Hematopoietic multipotent progenitor cell treated with erythropoietin and hydrocortisone succinate and interleukin-3 and kit ligand, for 6 days (in vitro differentiated cells): ENCODE measurements at regions not wholly inside any gene's neighbourhood (a gene's known extent, or its start where the extent isn't known, plus 50 kb on each side); places are given as distances from the start of the nearest gene placed in this dataset.
"Not testable (repeated sequence)": the region's sequence is repeated elsewhere in the genome, so short reads cannot be mapped to it uniquely, and the experiment has no call there.

ENCODE experiments used
- DNase-seq: peaks from one replicate; pipeline ENCODE4 v3.0.0-alpha.2; 2015

GRCh38 chr6:86030875-86031274, 388.2 kb upstream of the SYNCRIP start:
- DNase-seq = no peak

GRCh38 chr6:86028776-86029175, 386.1 kb upstream of the SYNCRIP start:
- no peak for DNase-seq

GRCh38 chr6:86026890-86027289, 384.2 kb upstream of the SYNCRIP start:
- not testable (repeated sequence) for DNase-seq

- DNase-seq = no peak
Measured at GRCh38 chr6:86017236-86017635, 374.6 kb upstream of the SYNCRIP start.

- no peak for DNase-seq
Measured at GRCh38 chr6:86016567-86016966, 373.9 kb upstream of the SYNCRIP start.

GRCh38 chr6:86016077-86016476, 373.4 kb upstream of the SYNCRIP start:
- no peak for DNase-seq

GRCh38 chr6:86012991-86013390, 370.3 kb upstream of the SYNCRIP start:
- not testable (repeated sequence) for DNase-seq

GRCh38 chr6:86010915-86011786, 368.5 kb upstream of the SYNCRIP start:
- DNase-seq = no peak

- DNase-seq = no peak
Measured at GRCh38 chr6:85997206-85997605, 354.5 kb upstream of the SYNCRIP start.

GRCh38 chr6:85996034-85996375, 353.3 kb upstream of the SYNCRIP start:
- no peak for DNase-seq

- no peak for DNase-seq
Measured at GRCh38 chr6:85995339-85996033, 352.8 kb upstream of the SYNCRIP start.

GRCh38 chr6:85986681-85987080, 344.0 kb upstream of the SYNCRIP start:
- no peak for DNase-seq

- no peak for DNase-seq
Measured at GRCh38 chr6:85983032-85983659, 340.5 kb upstream of the SYNCRIP start.

GRCh38 chr6:85977661-85978060, 335.0 kb upstream of the SYNCRIP start:
- no peak for DNase-seq

GRCh38 chr6:85975957-85976356, 333.3 kb upstream of the SYNCRIP start:
- DNase-seq = no peak

GRCh38 chr6:85971238-85971637, 328.6 kb upstream of the SYNCRIP start:
- no peak for DNase-seq

GRCh38 chr6:85966828-85967227, 324.1 kb upstream of the SYNCRIP start:
- DNase-seq = no peak

- no peak for DNase-seq
Measured at GRCh38 chr6:85961746-85962145, 319.1 kb upstream of the SYNCRIP start.

GRCh38 chr6:85961125-85961524, 318.4 kb upstream of the SYNCRIP start:
- DNase-seq = no peak

GRCh38 chr6:85948481-85948880, 305.8 kb upstream of the SYNCRIP start:
- DNase-seq = no peak

GRCh38 chr6:85945459-85946185, 302.9 kb upstream of the SYNCRIP start:
- no peak for DNase-seq

GRCh38 chr6:85944776-85945175, 302.1 kb upstream of the SYNCRIP start:
- no peak for DNase-seq

GRCh38 chr6:85942844-85943243, 300.2 kb upstream of the SYNCRIP start:
- DNase-seq = no peak
